SKM-1 treated with dmso at 0.1 percent for 144 hours (cell line): ENCODE measurements at regions not wholly inside any gene's neighbourhood (a gene's known extent, or its start where the extent isn't known, plus 50 kb on each side); places are given as distances from the start of the nearest gene placed in this dataset.

ENCODE experiments used
- DNase-seq: peaks from one replicate; lab custom pipeline; 2025; ENCODE audit not compliant: unreplicated experiment; lab: John Stamatoyannopoulos, UW

GRCh38 chr1:185373813-185374529 lies 56.9 kb upstream of the IVNS1ABP start:
- DNase-seq: peak; percentile 37

DNA sequence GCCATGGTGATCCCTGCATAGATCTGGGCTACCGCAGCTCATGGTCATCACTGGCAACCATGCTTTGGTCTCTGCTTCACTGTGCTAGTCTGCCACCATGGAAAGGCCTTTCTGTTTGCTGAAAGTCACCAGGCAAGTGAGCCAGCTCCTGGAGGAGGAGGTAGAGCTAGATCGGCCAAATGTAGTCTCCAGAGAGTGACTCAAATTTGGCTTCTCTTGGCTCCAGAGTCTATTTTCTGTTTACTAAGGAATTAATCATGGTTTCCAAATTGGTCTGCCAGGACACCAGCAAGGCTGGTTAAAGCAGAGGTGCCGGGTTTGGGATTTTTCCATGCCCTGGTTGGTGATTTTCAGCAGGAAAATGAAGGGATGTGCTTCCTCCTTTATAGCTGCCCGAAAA lies 52.7 kb upstream of the IVNS1ABP start:
- no peak for DNase-seq

GRCh38 chr1:185368913-185369491 lies 52.0 kb upstream of the IVNS1ABP start:
- no peak for DNase-seq

- DNase-seq: no peak
These were observed 51.3 kb upstream of the IVNS1ABP start for GRCh38 chr1:185368313-185368855.

- DNase-seq: no peak
These were observed 50.2 kb upstream of the IVNS1ABP start for GRCh38 chr1:185367218-185367617.
